ENCODE measurements at regions not wholly inside any gene's neighbourhood (a gene's known extent, or its start where the extent isn't known, plus 50 kb on each side); places are given as distances from the start of the nearest gene placed in this dataset.

GRCh38 chr18:68499141-68499540, 215.8 kb downstream of the TMX3 start:
- H3K4me2 ChIP-seq (ENCODE audit: insufficient read depth in 1 of 2, low read depth in 2 of 2, low read length in 2 of 2): no peak overlapping the region
- no peaks in the 10 kb centered on the region for H4K20me1 ChIP-seq (replicated peaks in 1 of 2; ENCODE audit: control insufficient read depth in 1 of 2, insufficient read depth in 2 of 2, low read length in 2 of 2)
- H3K27me3 ChIP-seq (replicated peaks in 1 of 4; ENCODE audit: control insufficient read depth in 3 of 4, extremely low read depth in 1 of 4, insufficient read depth in 3 of 4, low read length in 3 of 4): no peaks in the 10 kb centered on the region
- no peaks in the 10 kb centered on the region for H3K79me2 ChIP-seq (ENCODE audit: control insufficient read depth in 1 of 2, insufficient read depth in 2 of 2, low read length in 2 of 2)
- H3K36me3 ChIP-seq (ENCODE audit: control insufficient read depth in 2 of 4, insufficient read depth in 4 of 4, low read length in 3 of 4): no peaks in the 10 kb centered on the region
- no peaks in the 10 kb centered on the region for H3K23me2 ChIP-seq (ENCODE audit: low read depth, low read length)
- H3K56ac ChIP-seq (replicated peaks; ENCODE audit: insufficient read length, low read depth, low read length): no peak overlapping the region
- H3K4me3 ChIP-seq (ENCODE audit: extremely low read depth in 1 of 4, insufficient read depth in 2 of 4, low read depth in 3 of 4, low read length in 4 of 4): no peak overlapping the region
- H3K79me1 ChIP-seq (ENCODE audit: low read depth, low read length): no peaks in the 10 kb centered on the region
- H2AFZ ChIP-seq (ENCODE audit: low read length): no peak overlapping the region
- no peak overlapping the region for H2BK120ac ChIP-seq (replicated peaks; ENCODE audit: low read depth, low read length)
- H2AK5ac ChIP-seq (ENCODE audit: low read depth, low read length): no peak overlapping the region
- no peaks in the 10 kb centered on the region for H3K4me1 ChIP-seq (replicated peaks in 1 of 4; ENCODE audit: control insufficient read depth in 3 of 4, insufficient read depth in 4 of 4, low read length in 3 of 4)
- WGBS, 2 experiments (ENCODE audit: extremely low coverage in 1 of 2, insufficient coverage in 1 of 2, insufficient read length in 1 of 2, insufficient replicate concordance in 2 of 2, low coverage in 1 of 2, low lambda C conversion rate in 2 of 2, missing lambda C conversion rate in 1 of 2): 91% methylated on average over 2 of the region's 2 CpGs; no CpG with 5 or more reads in 1 of the 2 experiments
- H2BK20ac ChIP-seq (ENCODE audit: low read length): no peak overlapping the region
- ChIA-PET POLR2A (ENCODE audit: partially characterized antibody) (no interaction called here), CTCF (ENCODE audit: partially characterized antibody) (no interaction called here)
- H3K18ac ChIP-seq (ENCODE audit: extremely low read depth, low read length): no peak overlapping the region
- H4K8ac ChIP-seq (ENCODE audit: extremely low read depth, insufficient read depth, low read length): no peak overlapping the region
- no peak overlapping the region for H2BK15ac ChIP-seq (ENCODE audit: low read length)
- no peak overlapping the region for H2BK12ac ChIP-seq (ENCODE audit: low read depth, low read length)
- H4K5ac ChIP-seq (ENCODE audit: insufficient read length, low read depth, low read length): no peak overlapping the region
- H3K27ac ChIP-seq (ENCODE audit: low read depth, low read length): no peak overlapping the region
- no peaks in the 10 kb centered on the region for H3K9me3 ChIP-seq (ENCODE audit: insufficient read depth in 2 of 2, low read depth in 1 of 2, low read length in 1 of 2)
- no peak overlapping the region for H3K14ac ChIP-seq (ENCODE audit: insufficient read length)
- H4K91ac ChIP-seq (replicated peaks; ENCODE audit: insufficient read length, low read length): no peak overlapping the region
- no peak overlapping the region for H2BK5ac ChIP-seq (ENCODE audit: low read depth, low read length)
- no peak overlapping the region for H3K4ac ChIP-seq (replicated peaks; ENCODE audit: insufficient read length, low read depth, low read length)
- no peak overlapping the region for H3K23ac ChIP-seq (ENCODE audit: insufficient read length)
- DNase-seq (ENCODE audit: low read depth in 1 of 2, low spot score in 2 of 2) (no peak), FAIRE-seq (no peak)
- no peak overlapping the region for H3K9ac ChIP-seq (replicated peaks in 1 of 4; ENCODE audit: extremely low read depth in 1 of 4, low read depth in 3 of 4, low read length in 3 of 4)
- no peak for TF ChIP-seq RFX5 (IDR thresholded peaks at IDR 0.05; ENCODE audit: borderline replicate concordance, low read depth, low read length)
- TF ChIP-seq USF2 (IDR thresholded peaks at IDR 0.05; ENCODE audit: low read length): no peak
- TF ChIP-seq GABPA (IDR thresholded peaks at IDR 0.05; ENCODE audit: borderline replicate concordance, insufficient read depth, low read length): no peak
- TF ChIP-seq CEBPB (IDR thresholded peaks at IDR 0.05; ENCODE audit: low read depth, low read length): no peak
- TF ChIP-seq SIN3A (conservative IDR thresholded peaks at IDR 0.05 in 1 of 2, IDR thresholded peaks at IDR 0.05 in 1 of 2; ENCODE audit: low read depth in 1 of 2, low read length in 2 of 2): no peak
- TF ChIP-seq POLR2A (IDR thresholded peaks at IDR 0.05; ENCODE audit: control extremely low read depth in 1 of 2, low read depth in 2 of 2, low read length in 2 of 2): no peak
- TF ChIP-seq SRF (IDR thresholded peaks at IDR 0.05; ENCODE audit: low read depth, low read length): no peak
- no peak for TF ChIP-seq TCF12 (IDR thresholded peaks at IDR 0.05; ENCODE audit: low read depth, low read length)
